Panc1 (cell line): ENCODE measurements at regions not wholly inside any gene's neighbourhood (a gene's known extent, or its start where the extent isn't known, plus 50 kb on each side); places are given as distances from the start of the nearest gene placed in this dataset.

Source experiments
- ATAC-seq: fragments of 200-7000 bp; cut with Tn5 transposase; 2 replicates; pipeline ENCODE4 v1.9.1; 2020; ENCODE audit warnings: mild to moderate bottlenecking, moderate library complexity
- BruUV-seq: library from RNA; stranded (reverse); fragments of 400-500 nt; replicated peaks from 2 replicates; lab custom pipeline; 2021; lab: Mats Ljungman, UMichigan
- CTCF ChIA-PET: fragments of 300-600 bp; sonication (Branson Sonifier 250); formaldehyde crosslinking; loops from one replicate; lab custom pipeline; 2022; ENCODE audit warnings: antibody characterized with exemption; lab: Charles Lee
- POLR2A ChIA-PET: fragments of 300-600 bp; sonication (Branson Sonifier 250); formaldehyde crosslinking; loops from one replicate; lab custom pipeline; 2022; ENCODE audit warnings: antibody characterized with exemption; lab: Charles Lee
- DNase-seq: peaks from one replicate; pipeline ENCODE4 v3.0.0-alpha.2; 2010; ENCODE audit warnings: low read depth, low spot score
- H3K27ac ChIP-seq: 2 replicates; pipeline ENCODE4 v1.5.1; 2011; ENCODE audit warnings: mild to moderate bottlenecking, low read length, inconsistent platforms
- H3K27me3 ChIP-seq: fragments of 200-500 bp; sonication (Bioruptor generic); 2 replicates; pipeline ENCODE4 v1.6.0; 2014; ENCODE audit warnings: low read length, inconsistent platforms; ENCODE audit not compliant: control insufficient read depth, insufficient read depth
- H3K36me3 ChIP-seq: fragments of 200-500 bp; sonication (Bioruptor generic); 2 replicates; pipeline ENCODE4 v1.5.1; 2014; ENCODE audit warnings: inconsistent platforms, mild to moderate bottlenecking, low read length, moderate library complexity; ENCODE audit not compliant: control insufficient read depth, insufficient read depth
- H3K4me1 ChIP-seq: 2 replicates; pipeline ENCODE4 v1.5.1; 2011; ENCODE audit warnings: inconsistent platforms, mild to moderate bottlenecking, low read length, moderate library complexity; ENCODE audit not compliant: control insufficient read depth, insufficient read depth
- H3K4me3 ChIP-seq, 2 experiments: 2 replicates each; pipeline ENCODE4 v1.5.1; 2011 to 2012; ENCODE audit warnings: low read depth in 2 of 2, low read length in 2 of 2, mild to moderate bottlenecking in 2 of 2, inconsistent platforms in 1 of 2, moderate library complexity in 1 of 2
- H3K9me3 ChIP-seq: fragments of 200-500 bp; sonication (Bioruptor generic); 2 replicates; pipeline ENCODE4 v1.5.1; 2014; ENCODE audit warnings: low read depth, mild to moderate bottlenecking, inconsistent platforms, low read length, moderate library complexity; ENCODE audit not compliant: control insufficient read depth, insufficient read depth
- CTCF ChIP-seq: fragments of 450-650 bp; IDR thresholded peaks from 2 replicates; pipeline ENCODE4 v1.5.1; 2017; ENCODE audit warnings: mild to moderate bottlenecking
- POLR2AphosphoS5 ChIP-seq: IDR thresholded peaks from 2 replicates; pipeline ENCODE4 v1.6.1; 2012; ENCODE audit warnings: mild to moderate bottlenecking, low read depth, low read length, moderate library complexity
- REST ChIP-seq, 2 experiments: IDR thresholded peaks; 2 replicates each; pipeline ENCODE4 v1.6.1; 2011 to 2012; ENCODE audit warnings: low read depth in 2 of 2, control low read depth in 1 of 2, low read length in 1 of 2, mild to moderate bottlenecking in 1 of 2, moderate library complexity in 1 of 2; ENCODE audit not compliant: insufficient read depth in 1 of 2
- SIN3A ChIP-seq: IDR thresholded peaks from 2 replicates; pipeline ENCODE4 v1.6.1; 2012; ENCODE audit warnings: low read depth, mild to moderate bottlenecking, low read length, moderate library complexity, borderline replicate concordance; ENCODE audit not compliant: insufficient read depth
- TCF7L2 ChIP-seq: IDR thresholded peaks from 2 replicates; pipeline ENCODE4 v1.6.1; 2011; ENCODE audit warnings: mild to moderate bottlenecking, low read depth, low read length, inconsistent platforms
- in situ Hi-C: cut with HindIII; loops from 2 replicates; pipeline ENCODE4 v1.10.0; 2016; ENCODE audit warnings: low sequenced_read_pairs, low pct_unique_long_range_greater_than_20kb
- intact Hi-C: fragments of 100-400 bp; cut with micrococcal nuclease; formaldehyde crosslinking; loops from one replicate; pipeline ENCODE4 v1.10.0; 2022; ENCODE audit not compliant: unreplicated experiment

- ATAC-seq (no peak), DNase-seq (no peak)
- TF ChIP-seq REST (IDR thresholded peaks at IDR 0.05; ENCODE audit: insufficient read depth in 1 of 2, low read depth in 2 of 2, low read length in 1 of 2), result no peak
- no peak for TF ChIP-seq SIN3A
- H3K27me3 ChIP-seq, result no peaks in the 10 kb centered on the region
- ChIA-PET CTCF (no interaction called here), POLR2A (no interaction called here)
- H3K4me1 ChIP-seq, result no peaks in the 10 kb centered on the region
- no peaks in the 10 kb centered on the region for H3K9me3 ChIP-seq
- in situ Hi-C loops, result no loop called here
- no peak overlapping the region for H3K4me3 ChIP-seq
- intact Hi-C loops, result no loop called here
- no TSS peak for BruUV-seq
- H3K36me3 ChIP-seq, result no peaks in the 10 kb centered on the region
- H3K27ac ChIP-seq, result no peak overlapping the region
Measured at GRCh38 chr13:109631069-109631468, 155.3 kb downstream of the IRS2 start.

- intact Hi-C loops, result no loop called here
- CTCF ChIA-PET, result no interaction called here
- no peak for TF ChIP-seq SIN3A
- no peak for TF ChIP-seq REST (IDR thresholded peaks at IDR 0.05; ENCODE audit: insufficient read depth in 1 of 2, low read depth in 2 of 2, low read length in 1 of 2)
- no peak for TF ChIP-seq POLR2AphosphoS5
- TF ChIP-seq TCF7L2, result no peak
- no peak for TF ChIP-seq CTCF
Measured at GRCh38 chr13:109630271-109630670, 156.1 kb downstream of the IRS2 start.

More at GRCh38 chr13:109630271-109630670, 156.1 kb downstream of the IRS2 start:
- no peak overlapping the region for H3K4me3 ChIP-seq
- no peaks in the 10 kb centered on the region for H3K27me3 ChIP-seq
- H3K36me3 ChIP-seq, result no peaks in the 10 kb centered on the region
- no peak for DNase-seq
- no peaks in the 10 kb centered on the region for H3K4me1 ChIP-seq
- H3K27ac ChIP-seq, result no peak overlapping the region
- H3K9me3 ChIP-seq, result no peaks in the 10 kb centered on the region
- no peak for ATAC-seq
- in situ Hi-C loops, result no loop called here
- POLR2A ChIA-PET, result no interaction called here
- no TSS peak for BruUV-seq
